ENCODE measurements at regions not wholly inside any gene's neighbourhood (a gene's known extent, or its start where the extent isn't known, plus 50 kb on each side); places are given as distances from the start of the nearest gene placed in this dataset.

GRCh38 chrX:145549496-145549895 lies 268.1 kb upstream of the SLITRK2 start:
- TF ChIP-seq, protein P1, sequence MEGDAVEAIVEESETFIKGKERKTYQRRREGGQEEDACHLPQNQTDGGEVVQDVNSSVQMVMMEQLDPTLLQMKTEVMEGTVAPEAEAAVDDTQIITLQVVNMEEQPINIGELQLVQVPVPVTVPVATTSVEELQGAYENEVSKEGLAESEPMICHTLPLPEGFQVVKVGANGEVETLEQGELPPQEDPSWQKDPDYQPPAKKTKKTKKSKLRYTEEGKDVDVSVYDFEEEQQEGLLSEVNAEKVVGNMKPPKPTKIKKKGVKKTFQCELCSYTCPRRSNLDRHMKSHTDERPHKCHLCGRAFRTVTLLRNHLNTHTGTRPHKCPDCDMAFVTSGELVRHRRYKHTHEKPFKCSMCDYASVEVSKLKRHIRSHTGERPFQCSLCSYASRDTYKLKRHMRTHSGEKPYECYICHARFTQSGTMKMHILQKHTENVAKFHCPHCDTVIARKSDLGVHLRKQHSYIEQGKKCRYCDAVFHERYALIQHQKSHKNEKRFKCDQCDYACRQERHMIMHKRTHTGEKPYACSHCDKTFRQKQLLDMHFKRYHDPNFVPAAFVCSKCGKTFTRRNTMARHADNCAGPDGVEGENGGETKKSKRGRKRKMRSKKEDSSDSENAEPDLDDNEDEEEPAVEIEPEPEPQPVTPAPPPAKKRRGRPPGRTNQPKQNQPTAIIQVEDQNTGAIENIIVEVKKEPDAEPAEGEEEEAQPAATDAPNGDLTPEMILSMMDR (IDR thresholded peaks at IDR 0.05; ENCODE audit: control extremely low read depth, extremely low read depth, low read depth, missing control alignments): no peak
- DNase-seq (ENCODE audit: extremely low spot score): no peak
- ChIA-PET POLR2A (no interaction called here), CTCF (no interaction called here)

DNA sequence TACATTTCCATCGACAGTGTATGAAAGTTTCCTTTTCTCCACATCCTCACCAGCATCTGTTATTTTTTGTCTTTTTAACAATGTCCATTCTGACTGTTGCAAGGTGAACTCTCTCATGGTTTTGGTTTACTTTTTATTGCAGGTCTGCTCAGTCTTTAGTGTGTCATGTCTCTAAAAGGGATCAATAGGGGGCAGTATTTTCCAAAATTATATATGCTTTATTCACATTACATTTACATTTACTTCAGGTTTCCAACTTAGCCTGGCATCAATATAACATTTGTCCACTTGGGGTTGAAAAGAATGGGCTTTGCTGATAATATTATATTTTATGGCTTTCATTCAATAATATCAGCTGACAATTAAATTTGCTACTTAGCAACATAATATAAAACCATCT lies 265.0 kb upstream of the SLITRK2 start:
- DNase-seq (ENCODE audit: extremely low spot score): no peak
- ChIA-PET CTCF (no interaction called here), POLR2A (no interaction called here)
- TF ChIP-seq, protein P1 (IDR thresholded peaks at IDR 0.05; ENCODE audit: control extremely low read depth, extremely low read depth, low read depth, missing control alignments): no peak

GRCh38 chrX:145553702-145554101 lies 263.9 kb upstream of the SLITRK2 start:
- CTCF ChIA-PET: interaction anchor here (0.9 kb wide), 1 partner anchor 34 kb away, joined by 3 read pairs; no protein-coding TSS in a partner anchor
- TF ChIP-seq, protein P1 (IDR thresholded peaks at IDR 0.05; ENCODE audit: control extremely low read depth, extremely low read depth, low read depth, missing control alignments): no peak
- no peak for DNase-seq (ENCODE audit: extremely low spot score)
- POLR2A ChIA-PET: no interaction called here

DNA sequence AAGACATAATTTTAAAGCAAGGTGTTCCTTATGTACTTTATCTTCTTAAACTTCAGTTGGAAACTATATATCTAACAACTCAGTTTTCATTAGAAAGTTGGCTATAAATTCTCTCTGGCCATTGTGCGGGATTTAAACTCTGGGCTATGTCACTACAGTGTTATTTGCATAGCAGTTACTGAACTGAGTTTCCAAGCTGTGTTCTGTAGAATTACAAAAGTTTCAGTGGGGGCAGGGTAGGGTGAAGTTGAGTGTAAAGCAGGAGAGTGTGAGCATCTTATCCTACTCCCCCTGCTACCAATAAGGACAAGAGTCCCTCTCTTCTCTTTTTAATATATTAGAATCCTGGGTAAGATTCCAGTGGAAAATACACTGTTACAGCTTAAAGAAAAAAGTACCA lies 254.5 kb upstream of the SLITRK2 start:
- TF ChIP-seq, protein P1 (IDR thresholded peaks at IDR 0.05; ENCODE audit: control extremely low read depth, extremely low read depth, low read depth, missing control alignments): no peak
- no peak for DNase-seq (ENCODE audit: extremely low spot score)
- POLR2A ChIA-PET: no interaction called here
- CTCF ChIA-PET: no interaction called here

- DNase-seq (ENCODE audit: extremely low spot score): no peak
- TF ChIP-seq, protein P1 (IDR thresholded peaks at IDR 0.05; ENCODE audit: control extremely low read depth, extremely low read depth, low read depth, missing control alignments): no peak
- ChIA-PET POLR2A (no interaction called here), CTCF (no interaction called here)
Measured at GRCh38 chrX:145609951-145610511, 207.6 kb upstream of the SLITRK2 start.

DNA sequence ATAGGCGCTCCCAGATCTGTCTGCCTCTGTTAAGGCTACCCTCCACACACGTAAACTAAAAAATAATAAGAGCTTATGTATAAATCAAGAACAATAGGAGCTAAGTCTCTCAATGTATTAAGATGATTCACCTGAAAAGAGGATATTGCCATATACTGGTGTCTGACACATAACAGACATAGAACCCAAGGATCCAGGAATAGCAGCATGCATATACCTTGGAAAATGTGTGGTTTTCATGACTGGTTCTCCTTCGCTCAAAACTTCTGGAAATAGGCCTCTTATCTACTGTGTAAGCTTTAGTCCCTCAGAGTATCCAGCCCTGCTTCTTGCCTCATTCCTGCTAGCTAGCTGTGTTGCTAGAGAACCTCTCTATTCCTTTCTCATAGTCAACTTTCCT lies 203.7 kb upstream of the SLITRK2 start:
- ChIA-PET POLR2A (no interaction called here), CTCF (no interaction called here)
- no peak for DNase-seq (ENCODE audit: extremely low spot score)
- TF ChIP-seq, protein P1 (IDR thresholded peaks at IDR 0.05; ENCODE audit: control extremely low read depth, extremely low read depth, low read depth, missing control alignments): no peak

DNA sequence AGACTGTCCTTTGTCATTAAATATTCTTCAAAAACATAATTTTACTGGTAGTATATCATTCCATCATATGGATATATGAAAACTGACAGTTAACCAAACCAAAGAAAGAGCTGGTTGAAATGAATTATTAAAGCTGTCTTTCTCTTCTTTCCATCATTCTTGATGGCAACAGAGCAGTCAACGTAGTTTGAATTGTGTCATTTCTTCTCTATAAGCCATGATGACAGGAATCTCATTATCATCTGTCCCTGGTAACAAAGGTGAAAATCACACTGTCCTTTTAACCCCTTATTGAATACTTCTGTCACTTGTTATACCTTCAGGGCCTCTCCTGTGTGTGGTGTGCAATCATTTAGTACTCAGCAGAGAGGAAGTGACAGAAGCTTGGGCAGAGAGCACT lies 197.0 kb upstream of the SLITRK2 start:
- POLR2A ChIA-PET: no interaction called here
- CTCF ChIA-PET: no interaction called here
- DNase-seq (ENCODE audit: extremely low spot score): no peak
- TF ChIP-seq, protein P1 (IDR thresholded peaks at IDR 0.05; ENCODE audit: control extremely low read depth, extremely low read depth, low read depth, missing control alignments): no peak
